Muscle layer of duodenum (tissue), 2 donors: ENCODE measurements at regions not wholly inside any gene's neighbourhood (a gene's known extent, or its start where the extent isn't known, plus 50 kb on each side); places are given as distances from the start of the nearest gene placed in this dataset.

Experiments used
- H3K27ac ChIP-seq: one replicate; pipeline ENCODE4 v1.7.0; 2013; ENCODE audit warnings: mild to moderate bottlenecking, low read length
- H3K27me3 ChIP-seq: one replicate; pipeline ENCODE4 v1.7.0; 2013; ENCODE audit warnings: low read depth, mild to moderate bottlenecking, control low read depth, low read length
- H3K36me3 ChIP-seq, 2 donors: one replicate each; pipeline ENCODE4 v1.7.0; 2013; ENCODE audit warnings: low read length in 2 of 2, control low read depth in 1 of 2, mild to moderate bottlenecking in 1 of 2; ENCODE audit not compliant: insufficient read depth in 2 of 2, control insufficient read depth in 1 of 2
- H3K4me1 ChIP-seq, 2 donors: one replicate each; pipeline ENCODE4 v1.7.0; 2013; ENCODE audit warnings: low read length in 2 of 2, mild to moderate bottlenecking in 2 of 2, control low read depth in 1 of 2, moderate library complexity in 1 of 2; ENCODE audit not compliant: insufficient read depth in 2 of 2, control insufficient read depth in 1 of 2
- H3K4me3 ChIP-seq, 2 donors: one replicate each; pipeline ENCODE4 v1.7.0; 2013; ENCODE audit warnings: low read length in 2 of 2, low read depth in 1 of 2, mild to moderate bottlenecking in 1 of 2
- H3K9me3 ChIP-seq, 2 donors: one replicate each; pipeline ENCODE4 v1.7.0; 2013; ENCODE audit warnings: low read length in 2 of 2, control low read depth in 1 of 2, mild to moderate bottlenecking in 1 of 2; ENCODE audit not compliant: control insufficient read depth in 1 of 2
- donor health status: healthy.

GRCh38 chr9:38342532-38342931, 50.0 kb upstream of the ALDH1B1 start:
- Histone ChIP-seq H3K4me3 (no peak overlapping the region), H3K27ac (no peak overlapping the region), H3K27me3 (no peaks in the 10 kb centered on the region), H3K36me3 (no peaks in the 10 kb centered on the region), H3K9me3 (no peaks in the 10 kb centered on the region), H3K4me1 (no peaks in the 10 kb centered on the region)

GRCh38 chr9:38342096-38342495, 50.4 kb upstream of the ALDH1B1 start:
- Histone ChIP-seq H3K27ac (no peak overlapping the region), H3K36me3 (no peaks in the 10 kb centered on the region), H3K27me3 (no peaks in the 10 kb centered on the region), H3K4me1 (no peaks in the 10 kb centered on the region), H3K9me3 (no peaks in the 10 kb centered on the region), H3K4me3 (no peak overlapping the region)

- no peaks in the 10 kb centered on the region for H3K9me3 ChIP-seq
- H3K27me3 ChIP-seq = no peaks in the 10 kb centered on the region
- no peak overlapping the region for H3K27ac ChIP-seq
- no peaks in the 10 kb centered on the region for H3K36me3 ChIP-seq
- no peak overlapping the region for H3K4me3 ChIP-seq
- H3K4me1 ChIP-seq = no peaks in the 10 kb centered on the region
Measured at GRCh38 chr9:38339496-38339895, 53.0 kb upstream of the ALDH1B1 start.

DNA sequence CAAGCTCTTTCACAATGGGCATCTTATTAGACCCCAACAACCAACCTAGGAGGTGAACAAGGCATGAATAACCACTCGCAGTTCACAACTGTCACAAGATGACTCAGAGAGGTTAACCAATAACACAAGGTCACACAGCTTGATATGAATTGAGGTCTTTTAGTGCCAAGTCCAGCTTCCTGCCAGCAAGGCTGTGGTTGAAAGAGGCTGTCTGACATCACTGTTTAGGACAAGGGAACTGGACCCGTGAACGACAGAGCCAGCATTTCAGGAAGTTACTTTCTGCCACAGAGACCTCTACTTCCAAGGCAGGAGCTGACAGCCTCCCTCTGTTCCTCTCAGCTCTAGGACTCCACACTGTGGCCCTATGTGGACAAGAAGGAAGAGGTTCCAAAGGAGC, 53.4 kb upstream of the ALDH1B1 start:
- Histone ChIP-seq H3K9me3 (no peaks in the 10 kb centered on the region), H3K27me3 (no peaks in the 10 kb centered on the region), H3K4me3 (no peak overlapping the region), H3K27ac (no peak overlapping the region), H3K4me1 (no peaks in the 10 kb centered on the region), H3K36me3 (no peaks in the 10 kb centered on the region)

- H3K27ac ChIP-seq = no peak overlapping the region
- no peaks in the 10 kb centered on the region for H3K4me1 ChIP-seq
- no peaks in the 10 kb centered on the region for H3K9me3 ChIP-seq
- H3K4me3 ChIP-seq = no peak overlapping the region
- H3K36me3 ChIP-seq = no peaks in the 10 kb centered on the region
- H3K27me3 ChIP-seq = no peaks in the 10 kb centered on the region
Measured at GRCh38 chr9:38338342-38339018, 54.0 kb upstream of the ALDH1B1 start.

- no peak overlapping the region for H3K27ac ChIP-seq
- H3K4me1 ChIP-seq = no peaks in the 10 kb centered on the region
- H3K27me3 ChIP-seq = no peaks in the 10 kb centered on the region
- H3K4me3 ChIP-seq = no peak overlapping the region
- no peaks in the 10 kb centered on the region for H3K9me3 ChIP-seq
- H3K36me3 ChIP-seq = no peaks in the 10 kb centered on the region
Measured at GRCh38 chr9:38337706-38338264, 54.7 kb upstream of the ALDH1B1 start.

DNA sequence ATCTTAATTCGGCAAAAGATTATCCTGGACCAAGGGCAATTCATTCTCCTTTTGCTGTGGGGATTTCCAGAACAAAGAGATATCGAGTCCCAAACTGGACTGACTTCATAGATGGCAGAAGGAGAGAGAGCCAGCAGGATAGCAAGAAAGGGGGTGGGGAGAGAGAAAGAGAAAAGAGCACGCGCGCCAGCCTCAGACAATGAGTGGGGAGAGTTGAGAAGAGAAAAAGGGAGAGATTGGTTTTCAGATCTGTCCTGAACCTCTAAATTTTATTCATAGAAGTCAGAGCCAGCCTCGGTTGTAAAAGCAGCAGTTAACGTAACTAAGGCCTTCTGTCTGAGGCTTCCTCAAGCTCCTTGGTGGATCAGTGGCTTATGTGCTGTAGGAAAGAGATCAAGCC, 55.3 kb upstream of the ALDH1B1 start:
- no peaks in the 10 kb centered on the region for H3K9me3 ChIP-seq
- no peaks in the 10 kb centered on the region for H3K27me3 ChIP-seq
- no peak overlapping the region for H3K4me3 ChIP-seq
- no peaks in the 10 kb centered on the region for H3K4me1 ChIP-seq
- no peaks in the 10 kb centered on the region for H3K36me3 ChIP-seq
- no peak overlapping the region for H3K27ac ChIP-seq

GRCh38 chr9:38336341-38336740, 56.2 kb upstream of the ALDH1B1 start:
- no peaks in the 10 kb centered on the region for H3K27me3 ChIP-seq
- no peaks in the 10 kb centered on the region for H3K9me3 ChIP-seq
- no peak overlapping the region for H3K4me3 ChIP-seq
- no peak overlapping the region for H3K27ac ChIP-seq
- H3K4me1 ChIP-seq = no peaks in the 10 kb centered on the region
- no peaks in the 10 kb centered on the region for H3K36me3 ChIP-seq

- no peaks in the 10 kb centered on the region for H3K4me1 ChIP-seq
- no peak overlapping the region for H3K4me3 ChIP-seq
- no peaks in the 10 kb centered on the region for H3K27me3 ChIP-seq
- H3K36me3 ChIP-seq = no peaks in the 10 kb centered on the region
- no peaks in the 10 kb centered on the region for H3K9me3 ChIP-seq
- H3K27ac ChIP-seq = no peak overlapping the region
Measured at GRCh38 chr9:38335686-38336085, 56.8 kb upstream of the ALDH1B1 start.

DNA sequence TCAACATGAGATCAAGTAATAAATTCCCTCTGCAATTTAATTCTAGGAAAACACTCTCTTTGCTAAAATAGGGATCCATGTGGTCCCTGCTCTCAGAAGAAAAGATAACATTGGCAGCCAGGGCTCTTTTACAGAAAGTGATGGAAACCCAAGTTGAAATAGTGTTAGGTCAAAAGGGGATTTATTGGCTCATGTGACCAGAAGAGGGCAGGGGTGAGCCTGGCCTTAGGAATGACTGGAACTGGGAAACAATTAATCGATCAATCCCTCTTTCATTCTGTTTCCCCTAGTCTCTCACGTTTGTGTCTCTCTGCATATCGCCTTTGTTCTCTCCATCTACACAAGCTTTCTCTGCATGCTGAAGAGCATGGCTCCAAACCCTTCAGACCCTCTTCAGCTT, 58.3 kb upstream of the ALDH1B1 start:
- Histone ChIP-seq H3K4me3 (no peak overlapping the region), H3K9me3 (no peaks in the 10 kb centered on the region), H3K4me1 (no peaks in the 10 kb centered on the region), H3K27me3 (no peaks in the 10 kb centered on the region), H3K36me3 (no peaks in the 10 kb centered on the region), H3K27ac (no peak overlapping the region)

- H3K36me3 ChIP-seq = no peaks in the 10 kb centered on the region
- H3K27ac ChIP-seq = no peak overlapping the region
- no peaks in the 10 kb centered on the region for H3K9me3 ChIP-seq
- no peak overlapping the region for H3K4me3 ChIP-seq
- no peaks in the 10 kb centered on the region for H3K27me3 ChIP-seq
- H3K4me1 ChIP-seq = no peaks in the 10 kb centered on the region
Measured at GRCh38 chr9:38333047-38333446, 59.5 kb upstream of the ALDH1B1 start.

- Histone ChIP-seq H3K27me3 (no peaks in the 10 kb centered on the region), H3K27ac (no peak overlapping the region), H3K4me1 (no peaks in the 10 kb centered on the region)
Measured at GRCh38 chr9:38332625-38333024, 59.9 kb upstream of the ALDH1B1 start.

More at GRCh38 chr9:38332625-38333024, 59.9 kb upstream of the ALDH1B1 start:
- Histone ChIP-seq H3K4me3 (no peak overlapping the region), H3K36me3 (no peaks in the 10 kb centered on the region), H3K9me3 (no peaks in the 10 kb centered on the region)
